ENCODE measurements at regions not wholly inside any gene's neighbourhood (a gene's known extent, or its start where the extent isn't known, plus 50 kb on each side); places are given as distances from the start of the nearest gene placed in this dataset.

DNA sequence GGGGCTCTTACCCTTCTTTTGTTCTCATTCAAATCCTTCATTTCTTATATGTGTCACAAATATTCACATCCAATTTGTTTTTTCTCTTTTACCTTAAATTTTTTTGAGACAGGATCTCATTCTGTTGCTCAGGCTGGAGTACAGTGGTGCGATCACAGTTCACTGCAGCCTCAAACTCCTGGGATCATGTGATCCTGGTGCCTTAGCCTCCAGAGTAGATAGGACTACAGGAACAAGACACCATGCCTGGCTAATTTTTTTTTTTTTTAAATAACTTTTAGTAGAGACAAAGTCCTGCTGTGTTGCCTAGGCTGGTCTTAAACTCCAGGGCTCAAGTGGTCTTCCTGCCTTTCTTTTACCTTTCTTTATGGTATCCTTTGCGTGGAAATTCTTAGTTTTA, 66.5 kb downstream of the POLR2M start:
- TF ChIP-seq, protein P1, sequence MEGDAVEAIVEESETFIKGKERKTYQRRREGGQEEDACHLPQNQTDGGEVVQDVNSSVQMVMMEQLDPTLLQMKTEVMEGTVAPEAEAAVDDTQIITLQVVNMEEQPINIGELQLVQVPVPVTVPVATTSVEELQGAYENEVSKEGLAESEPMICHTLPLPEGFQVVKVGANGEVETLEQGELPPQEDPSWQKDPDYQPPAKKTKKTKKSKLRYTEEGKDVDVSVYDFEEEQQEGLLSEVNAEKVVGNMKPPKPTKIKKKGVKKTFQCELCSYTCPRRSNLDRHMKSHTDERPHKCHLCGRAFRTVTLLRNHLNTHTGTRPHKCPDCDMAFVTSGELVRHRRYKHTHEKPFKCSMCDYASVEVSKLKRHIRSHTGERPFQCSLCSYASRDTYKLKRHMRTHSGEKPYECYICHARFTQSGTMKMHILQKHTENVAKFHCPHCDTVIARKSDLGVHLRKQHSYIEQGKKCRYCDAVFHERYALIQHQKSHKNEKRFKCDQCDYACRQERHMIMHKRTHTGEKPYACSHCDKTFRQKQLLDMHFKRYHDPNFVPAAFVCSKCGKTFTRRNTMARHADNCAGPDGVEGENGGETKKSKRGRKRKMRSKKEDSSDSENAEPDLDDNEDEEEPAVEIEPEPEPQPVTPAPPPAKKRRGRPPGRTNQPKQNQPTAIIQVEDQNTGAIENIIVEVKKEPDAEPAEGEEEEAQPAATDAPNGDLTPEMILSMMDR (conservative IDR thresholded peaks at IDR 0.05; ENCODE audit: low read length) = no peak
- no peak for TF ChIP-seq EZH2phosphoT487 (IDR thresholded peaks at IDR 0.05; ENCODE audit: borderline replicate concordance)

All from Loucy (cell line).